ENCODE measurements at regions not wholly inside any gene's neighbourhood (a gene's known extent, or its start where the extent isn't known, plus 50 kb on each side); places are given as distances from the start of the nearest gene placed in this dataset.
"Not testable (repeated sequence)": the region's sequence is repeated elsewhere in the genome, so short reads cannot be mapped to it uniquely, and the experiment has no call there.

- Mint-ChIP-seq H3K9me3 (no peaks in the 10 kb centered on the region), H3K27me3 (no peaks in the 10 kb centered on the region), H3K27ac (no peak overlapping the region), H3K4me1 (ENCODE audit: low read depth) (no peaks in the 10 kb centered on the region), H3K36me3 (no peaks in the 10 kb centered on the region), H3K4me3 (no peak overlapping the region)
- DNase-seq = no peak
- ChIA-PET POLR2A (no interaction called here), CTCF (no interaction called here)
- intact Hi-C loops (cut with micrococcal nuclease) = no loop called here
These were observed 1058.3 kb upstream of the TMEFF2 start for GRCh38 chr2:193253014-193253530.

- no peaks in the 10 kb centered on the region for H3K27me3 Mint-ChIP-seq
- no peaks in the 10 kb centered on the region for H3K36me3 Mint-ChIP-seq
- no peak overlapping the region for H3K27ac Mint-ChIP-seq
- CTCF ChIA-PET = no interaction called here
- no peaks in the 10 kb centered on the region for H3K4me1 Mint-ChIP-seq (ENCODE audit: low read depth)
- intact Hi-C loops (cut with micrococcal nuclease) = no loop called here
- no peak overlapping the region for H3K4me3 Mint-ChIP-seq
- POLR2A ChIA-PET = no interaction called here
- no peaks in the 10 kb centered on the region for H3K9me3 Mint-ChIP-seq
- DNase-seq = no peak
These were observed 1057.2 kb upstream of the TMEFF2 start for GRCh38 chr2:193251909-193252308.

- Mint-ChIP-seq H3K9me3 (no peaks in the 10 kb centered on the region), H3K4me3 (no peak overlapping the region), H3K36me3 (no peaks in the 10 kb centered on the region), H3K27me3 (no peaks in the 10 kb centered on the region), H3K27ac (no peak overlapping the region), H3K4me1 (ENCODE audit: low read depth) (no peaks in the 10 kb centered on the region)
- intact Hi-C loops (cut with micrococcal nuclease) = no loop called here
- ChIA-PET POLR2A (no interaction called here), CTCF (no interaction called here)
- no peak for DNase-seq
These were observed 1055.7 kb upstream of the TMEFF2 start for GRCh38 chr2:193250389-193250788.

DNA sequence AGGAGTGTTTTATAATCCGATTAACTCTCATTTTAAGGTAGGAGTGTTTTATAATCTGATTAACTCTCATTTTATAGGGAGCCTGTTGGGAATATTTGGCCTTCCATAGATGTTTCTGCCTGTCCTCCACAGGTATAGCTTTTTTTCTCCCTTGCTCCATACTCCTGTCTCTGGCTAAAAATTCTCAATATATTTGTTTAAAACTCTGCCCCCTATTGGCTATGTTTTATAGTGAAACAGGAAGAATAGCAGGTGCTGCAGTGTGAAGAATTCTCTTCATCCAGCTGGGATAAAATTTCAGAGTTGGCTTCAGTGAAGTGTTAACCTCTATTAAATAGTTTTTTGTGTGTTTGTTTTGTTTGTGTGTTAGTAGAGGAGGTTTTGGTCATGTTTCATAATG, 1046.0 kb upstream of the TMEFF2 start:
- intact Hi-C loops (cut with micrococcal nuclease) = no loop called here
- DNase-seq = no peak
- Mint-ChIP-seq H3K36me3 (no peaks in the 10 kb centered on the region), H3K9me3 (no peaks in the 10 kb centered on the region), H3K4me3 (no peak overlapping the region), H3K4me1 (ENCODE audit: low read depth) (no peaks in the 10 kb centered on the region), H3K27me3 (no peaks in the 10 kb centered on the region), H3K27ac (no peak overlapping the region)
- POLR2A ChIA-PET = no interaction called here
- CTCF ChIA-PET = no interaction called here

DNA sequence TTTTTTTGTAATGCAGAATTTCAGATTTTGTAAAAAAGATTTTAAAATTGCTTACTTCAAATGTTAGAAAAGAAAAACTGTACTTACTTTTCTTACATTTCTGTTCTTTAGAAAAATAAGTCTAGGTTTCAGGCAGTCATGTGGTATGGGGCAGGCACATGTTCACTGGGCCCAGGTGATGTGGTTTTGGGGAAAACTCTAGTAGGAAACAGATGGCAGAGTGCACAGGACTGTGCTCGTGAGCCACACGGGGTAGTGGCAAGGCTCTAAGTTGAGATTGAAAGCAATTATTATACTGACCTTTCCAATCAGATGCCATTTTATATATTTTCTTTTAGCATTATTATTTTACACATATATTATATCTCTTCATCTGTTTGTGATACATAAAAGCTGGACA, 1036.9 kb upstream of the TMEFF2 start:
- POLR2A ChIA-PET = no interaction called here
- Mint-ChIP-seq H3K4me1 (ENCODE audit: low read depth) (no peaks in the 10 kb centered on the region), H3K36me3 (no peaks in the 10 kb centered on the region), H3K27ac (no peak overlapping the region), H3K9me3 (no peaks in the 10 kb centered on the region), H3K27me3 (no peaks in the 10 kb centered on the region), H3K4me3 (no peak overlapping the region)
- intact Hi-C loops (cut with micrococcal nuclease) = no loop called here
- no peak for DNase-seq
- CTCF ChIA-PET = no interaction called here

DNA sequence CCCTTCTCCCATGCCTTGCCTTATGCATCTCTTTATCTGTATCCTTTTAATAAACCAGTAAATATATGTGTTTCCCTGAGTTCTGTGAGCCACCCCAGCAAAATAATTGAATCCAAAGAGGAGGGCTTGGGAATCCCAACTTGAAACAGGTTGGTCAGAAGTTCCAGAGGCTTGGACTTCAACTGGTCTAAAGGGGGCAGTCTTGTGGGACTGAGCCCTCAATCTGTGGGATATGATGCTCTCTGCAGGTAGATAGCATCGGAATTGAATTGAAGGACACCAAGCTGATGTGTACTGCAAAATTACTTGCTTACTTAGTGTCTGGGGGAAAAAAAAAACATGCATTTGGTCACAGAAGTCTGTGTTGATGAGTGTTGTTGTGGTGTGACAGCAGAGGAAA, 1033.5 kb upstream of the TMEFF2 start:
- POLR2A ChIA-PET = no interaction called here
- no peak for DNase-seq
- CTCF ChIA-PET = no interaction called here
- Mint-ChIP-seq H3K4me3 (no peak overlapping the region), H3K4me1 (ENCODE audit: low read depth) (no peaks in the 10 kb centered on the region), H3K36me3 (no peaks in the 10 kb centered on the region), H3K27ac (no peak overlapping the region), H3K27me3 (no peaks in the 10 kb centered on the region), H3K9me3 (no peaks in the 10 kb centered on the region)
- intact Hi-C loops (cut with micrococcal nuclease) = no loop called here

GRCh38 chr2:193222454-193222853, 1027.7 kb upstream of the TMEFF2 start:
- Mint-ChIP-seq H3K36me3 (no peaks in the 10 kb centered on the region), H3K9me3 (no peaks in the 10 kb centered on the region), H3K4me1 (ENCODE audit: low read depth) (no peaks in the 10 kb centered on the region), H3K27ac (no peak overlapping the region), H3K4me3 (no peak overlapping the region), H3K27me3 (no peaks in the 10 kb centered on the region)
- ChIA-PET POLR2A (no interaction called here), CTCF (interaction anchor here (0.6 kb wide), 1 partner anchor 1645 kb away, joined by 3 read pairs; no protein-coding TSS in a partner anchor)
- DNase-seq = no peak
- intact Hi-C loops (cut with micrococcal nuclease) = no loop called here

DNA sequence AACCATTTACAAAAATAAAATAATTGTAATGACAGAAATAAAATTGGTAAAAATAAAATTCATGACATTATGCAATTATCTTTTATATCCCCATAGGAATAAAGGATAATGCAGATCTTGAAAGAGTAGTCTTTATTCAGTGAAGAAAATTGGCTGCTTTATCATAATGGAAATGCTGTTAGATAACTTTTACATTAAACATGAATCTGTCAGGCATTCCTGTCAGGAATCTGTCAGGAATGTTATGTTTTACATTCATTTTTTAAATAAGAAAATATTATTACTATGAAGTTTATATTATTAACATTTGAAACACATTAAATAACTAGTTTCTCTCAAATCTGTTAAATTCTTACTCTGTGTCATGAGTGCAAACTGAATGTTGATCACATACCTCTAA, 1024.7 kb upstream of the TMEFF2 start:
- intact Hi-C loops (cut with micrococcal nuclease) = no loop called here
- Mint-ChIP-seq H3K27me3 (no peaks in the 10 kb centered on the region), H3K4me1 (ENCODE audit: low read depth) (no peaks in the 10 kb centered on the region), H3K9me3 (no peaks in the 10 kb centered on the region), H3K4me3 (no peak overlapping the region), H3K36me3 (no peaks in the 10 kb centered on the region), H3K27ac (no peak overlapping the region)
- ChIA-PET CTCF (no interaction called here), POLR2A (no interaction called here)
- DNase-seq = no peak

GRCh38 chr2:193201583-193201982, 1006.9 kb upstream of the TMEFF2 start:
- Mint-ChIP-seq H3K4me1 (ENCODE audit: low read depth) (no peaks in the 10 kb centered on the region), H3K9me3 (peaks cover 4% of the 10 kb centered on the region), H3K36me3 (no peaks in the 10 kb centered on the region), H3K27me3 (no peaks in the 10 kb centered on the region), H3K4me3 (no peak overlapping the region), H3K27ac (no peak overlapping the region)
- intact Hi-C loops (cut with micrococcal nuclease) = no loop called here
- POLR2A ChIA-PET = no interaction called here
- DNase-seq = no peak
- CTCF ChIA-PET = no interaction called here

DNA sequence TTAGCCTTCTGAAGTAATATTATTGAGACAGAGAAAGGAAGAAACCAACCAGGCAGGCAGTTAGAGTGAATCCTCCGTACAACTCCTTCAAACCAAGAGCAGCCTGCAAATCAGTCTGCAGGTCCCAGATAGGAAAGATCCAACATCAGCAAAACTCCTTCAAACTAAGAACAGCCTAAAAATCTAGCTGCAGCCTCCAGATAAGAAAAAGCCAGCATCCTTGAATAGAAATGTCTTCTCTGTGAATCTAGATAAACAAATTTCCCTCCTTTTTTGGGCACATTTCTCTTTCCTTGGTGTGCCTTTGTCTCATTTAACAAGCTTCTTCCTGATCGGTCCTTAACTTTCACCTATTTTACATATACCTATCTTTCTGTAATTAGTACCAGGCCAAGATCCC, 1004.6 kb upstream of the TMEFF2 start:
- POLR2A ChIA-PET = no interaction called here
- Mint-ChIP-seq H3K4me1 (ENCODE audit: low read depth) (no peaks in the 10 kb centered on the region), H3K4me3 (no peak overlapping the region), H3K27me3 (no peaks in the 10 kb centered on the region), H3K9me3 (peaks cover 4% of the 10 kb centered on the region), H3K27ac (no peak overlapping the region), H3K36me3 (no peaks in the 10 kb centered on the region)
- intact Hi-C loops (cut with micrococcal nuclease) = no loop called here
- CTCF ChIA-PET = no interaction called here
- no peak for DNase-seq

DNA sequence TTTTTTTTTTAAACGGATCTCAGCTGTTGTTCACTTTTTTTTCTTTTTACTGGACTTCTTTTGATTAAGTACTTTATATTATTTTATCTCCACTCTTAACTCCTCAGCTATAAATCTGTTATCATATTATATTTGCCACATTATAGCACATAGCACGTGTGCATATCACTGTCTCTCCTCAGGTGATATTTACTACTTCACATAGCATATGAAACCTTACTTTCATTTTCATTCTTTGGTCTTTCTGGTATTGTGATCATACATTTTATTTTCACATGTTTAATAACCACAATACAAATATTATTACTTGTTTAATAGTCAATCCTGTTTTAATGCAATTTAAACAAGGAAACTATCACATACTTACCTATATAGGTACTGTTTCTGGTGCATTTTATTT, 993.1 kb upstream of the TMEFF2 start:
- intact Hi-C loops (cut with micrococcal nuclease) = no loop called here
- ChIA-PET CTCF (no interaction called here), POLR2A (no interaction called here)
- peaks cover 5% of the 10 kb centered on the region for H3K4me1 Mint-ChIP-seq (ENCODE audit: low read depth)
- no peaks in the 10 kb centered on the region for H3K9me3 Mint-ChIP-seq
- no peaks in the 10 kb centered on the region for H3K27me3 Mint-ChIP-seq
- H3K4me3 Mint-ChIP-seq = no peak overlapping the region
- no peaks in the 10 kb centered on the region for H3K36me3 Mint-ChIP-seq
- no peak overlapping the region for H3K27ac Mint-ChIP-seq
- no peak for DNase-seq

DNA sequence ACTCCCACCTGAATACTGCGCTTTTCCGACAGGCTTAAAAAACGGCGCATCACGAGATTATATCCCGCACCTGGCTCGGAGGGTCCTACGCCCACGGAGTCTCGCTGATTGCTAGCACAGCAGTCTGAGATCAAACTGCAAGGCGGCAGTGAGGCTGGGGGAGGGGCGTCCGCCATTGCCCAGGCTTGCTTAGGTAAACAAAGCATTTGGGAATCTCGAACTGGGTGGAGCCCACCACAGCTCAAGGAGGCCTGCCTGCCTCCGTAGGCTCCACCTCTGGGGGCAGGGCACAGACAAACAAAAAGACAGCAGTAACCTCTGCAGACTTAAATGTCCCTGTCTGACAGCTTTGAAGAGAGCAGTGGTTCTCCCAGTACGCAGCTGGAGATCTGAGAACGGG, 976.2 kb upstream of the TMEFF2 start:
- H3K27ac Mint-ChIP-seq; H3K27me3 Mint-ChIP-seq; H3K4me3 Mint-ChIP-seq; H3K9me3 Mint-ChIP-seq; DNase-seq; H3K4me1 Mint-ChIP-seq (ENCODE audit: low read depth); POLR2A ChIA-PET; intact Hi-C loops (cut with micrococcal nuclease); H3K36me3 Mint-ChIP-seq; CTCF ChIA-PET: not testable (repeated sequence)

DNA sequence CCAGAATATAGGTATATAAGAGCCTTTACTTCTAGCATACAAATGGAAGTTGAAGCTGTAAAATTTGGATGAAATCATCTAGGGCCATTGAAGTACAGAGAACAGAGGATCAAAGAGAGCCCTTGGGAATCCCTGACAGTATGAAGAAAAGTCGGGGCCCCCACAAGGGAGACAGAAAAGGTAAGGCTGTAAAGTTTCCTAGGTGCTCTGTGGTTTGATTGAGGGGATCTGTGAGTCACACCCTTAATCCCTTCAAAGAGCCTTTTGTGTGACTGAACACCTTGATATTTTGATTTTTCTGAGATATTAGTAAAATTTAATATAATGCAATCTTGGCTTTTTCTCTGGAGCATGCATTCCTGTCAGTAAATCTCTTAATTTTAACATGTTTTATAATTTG, 961.7 kb upstream of the TMEFF2 start:
- Mint-ChIP-seq H3K36me3 (no peaks in the 10 kb centered on the region), H3K4me3 (no peak overlapping the region), H3K27ac (no peak overlapping the region), H3K27me3 (no peaks in the 10 kb centered on the region), H3K9me3 (no peaks in the 10 kb centered on the region), H3K4me1 (ENCODE audit: low read depth) (no peaks in the 10 kb centered on the region)
- ChIA-PET POLR2A (no interaction called here), CTCF (no interaction called here)
- intact Hi-C loops (cut with micrococcal nuclease) = no loop called here
- no peak for DNase-seq

GRCh38 chr2:193154076-193154475, 959.3 kb upstream of the TMEFF2 start:
- Mint-ChIP-seq H3K36me3 (no peaks in the 10 kb centered on the region), H3K9me3 (no peaks in the 10 kb centered on the region), H3K4me3 (no peak overlapping the region), H3K27ac (no peak overlapping the region), H3K27me3 (no peaks in the 10 kb centered on the region), H3K4me1 (ENCODE audit: low read depth) (no peaks in the 10 kb centered on the region)
- ChIA-PET CTCF (no interaction called here), POLR2A (no interaction called here)
- no peak for DNase-seq
- intact Hi-C loops (cut with micrococcal nuclease) = no loop called here

Measured in activated CD4-positive, alpha-beta memory T cell treated with anti-CD3 and anti-CD28 coated beads for 36 hours (primary cell).